Mesothelial cell of epicardium (in vitro differentiated cells): ENCODE measurements at regions not wholly inside any gene's neighbourhood (a gene's known extent, or its start where the extent isn't known, plus 50 kb on each side); places are given as distances from the start of the nearest gene placed in this dataset.
A peak's percentile ranks its signal among the peaks of the same experiment; 100 is the strongest.

Experiments used
- DNase-seq, 2 experiments: peaks; one replicate each; pipeline ENCODE4 v3.0.0; 2021; ENCODE audit warnings: low spot score in 2 of 2; ENCODE audit not compliant: unreplicated experiment in 2 of 2
- H3K27ac Mint-ChIP-seq: 2 replicates; pipeline ENCODE4 v1.8.0; 2021; ENCODE audit warnings: mixed read lengths
- H3K27me3 Mint-ChIP-seq: 2 replicates; pipeline ENCODE4 v1.8.0; 2021; ENCODE audit warnings: low read depth, mixed read lengths
- H3K36me3 Mint-ChIP-seq: 2 replicates; pipeline ENCODE4 v1.8.0; 2021; ENCODE audit warnings: mixed read lengths
- H3K4me1 Mint-ChIP-seq: 2 replicates; pipeline ENCODE4 v1.8.0; 2021; ENCODE audit warnings: mixed read lengths
- H3K4me3 Mint-ChIP-seq: 2 replicates; pipeline ENCODE4 v1.8.0; 2021; ENCODE audit warnings: mild to moderate bottlenecking, moderate library complexity, mixed read lengths
- H3K9me3 Mint-ChIP-seq: 2 replicates; pipeline ENCODE4 v1.8.0; 2021; ENCODE audit warnings: mixed read lengths
- CTCF ChIP-seq: fragments of 200-600 bp; sonication (generic); IDR thresholded peaks from one replicate; pipeline ENCODE4 v1.5.0; 2021; ENCODE audit warnings: antibody characterized with exemption; ENCODE audit not compliant: unreplicated experiment

GRCh38 chr1:218499911-218500310 is 154.8 kb downstream of the TGFB2 start:
- H3K27me3 Mint-ChIP-seq, result no peaks in the 10 kb centered on the region
- no peak for TF ChIP-seq CTCF
- H3K36me3 Mint-ChIP-seq, result no peaks in the 10 kb centered on the region
- H3K4me3 Mint-ChIP-seq, result no peak overlapping the region
- no peak for DNase-seq
- H3K9me3 Mint-ChIP-seq, result no peaks in the 10 kb centered on the region
- peaks cover 32% of the 10 kb centered on the region for H3K4me1 Mint-ChIP-seq
- H3K27ac Mint-ChIP-seq, result peak overlapping the region; percentile 95

DNA sequence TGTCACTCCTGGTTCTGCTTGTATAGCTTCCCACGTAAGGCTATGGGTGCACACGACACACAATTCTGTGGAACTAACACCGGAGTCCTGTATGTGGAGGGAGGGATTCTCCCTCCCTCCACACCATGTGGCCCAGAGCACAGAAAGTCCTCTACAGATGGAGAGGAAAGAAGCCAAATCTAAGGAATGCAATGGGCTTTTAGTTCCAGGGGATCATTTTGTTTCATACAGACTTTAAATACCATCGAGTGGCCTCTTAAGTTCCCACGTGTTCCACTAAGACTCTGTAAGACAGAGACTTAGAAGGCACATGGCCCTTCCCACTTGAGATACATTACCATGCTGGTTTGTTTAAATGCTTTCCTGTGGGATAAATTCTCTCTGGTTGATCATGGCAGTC is 156.0 kb downstream of the TGFB2 start:
- Mint-ChIP-seq H3K4me1 (peaks cover 30% of the 10 kb centered on the region), H3K27ac (peak overlapping the region; percentile 82), H3K4me3 (no peak overlapping the region), H3K36me3 (peaks cover 4% of the 10 kb centered on the region), H3K27me3 (no peaks in the 10 kb centered on the region), H3K9me3 (peaks cover 7% of the 10 kb centered on the region)
- TF ChIP-seq CTCF, result no peak
- no peak for DNase-seq

DNA sequence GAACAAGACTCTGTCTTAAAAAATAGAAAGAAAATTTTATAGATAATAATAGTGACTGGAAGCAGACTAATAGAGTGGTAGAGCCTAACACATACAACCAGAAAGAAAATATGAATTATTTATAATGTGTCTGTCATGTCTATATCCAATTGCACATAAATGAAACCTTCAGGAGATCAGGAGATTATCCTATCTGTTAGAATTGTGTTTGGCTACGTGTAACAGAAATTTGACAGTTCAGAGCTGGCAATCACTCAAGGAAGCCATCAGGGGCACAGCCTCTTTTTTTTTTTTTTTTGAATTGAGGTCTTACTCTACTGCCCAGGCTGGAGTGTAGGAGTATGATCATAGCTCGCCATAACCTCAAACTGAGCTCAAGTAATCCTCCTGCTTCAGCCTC is 157.2 kb downstream of the TGFB2 start:
- TF ChIP-seq CTCF, result no peak
- Mint-ChIP-seq H3K9me3 (peaks cover 18% of the 10 kb centered on the region), H3K36me3 (peaks cover 10% of the 10 kb centered on the region), H3K4me1 (peaks cover 30% of the 10 kb centered on the region), H3K27ac (no peak overlapping the region), H3K27me3 (no peaks in the 10 kb centered on the region), H3K4me3 (no peak overlapping the region)
- no peak for DNase-seq

GRCh38 chr1:218503102-218503501 is 158.0 kb downstream of the TGFB2 start:
- Mint-ChIP-seq H3K4me3 (no peak overlapping the region), H3K9me3 (peaks cover 20% of the 10 kb centered on the region), H3K27me3 (no peaks in the 10 kb centered on the region), H3K27ac (no peak overlapping the region), H3K36me3 (peaks cover 11% of the 10 kb centered on the region), H3K4me1 (peaks cover 26% of the 10 kb centered on the region)
- no peak for DNase-seq
- no peak for TF ChIP-seq CTCF

- Mint-ChIP-seq H3K4me3 (no peak overlapping the region), H3K36me3 (peaks cover 12% of the 10 kb centered on the region), H3K27me3 (no peaks in the 10 kb centered on the region), H3K9me3 (peaks cover 31% of the 10 kb centered on the region), H3K27ac (no peak overlapping the region), H3K4me1 (peaks cover 3% of the 10 kb centered on the region)
- TF ChIP-seq CTCF, result no peak
- DNase-seq, result no peak
Measured at GRCh38 chr1:218507355-218508002, 162.3 kb downstream of the TGFB2 start.
